A549 (cell line): ENCODE measurements at regions not wholly inside any gene's neighbourhood (a gene's known extent, or its start where the extent isn't known, plus 50 kb on each side); places are given as distances from the start of the nearest gene placed in this dataset.

Source experiments
- ATAC-seq, 2 experiments: fragments of 200-7000 bp in 1 of 2; fragments of >200 bp in 1 of 2; cut with Nextera tagmentation in 1 of 2; cut with Tn5 transposase in 1 of 2; 3 replicates each; pipeline versions ENCODE4 v1.8.0 to v1.9.1; 2018 to 2020; ENCODE audit warnings: mild to moderate bottlenecking in 1 of 2, moderate library complexity in 1 of 2
- CTCF ChIA-PET: fragments of 300-600 bp; sonication (Branson Sonifier 250); formaldehyde crosslinking; extraction: SDS; loops from one replicate; lab custom pipeline; 2021; ENCODE audit warnings: antibody characterized with exemption, inconsistent platforms; lab: Yijun Ruan, JAX
- POLR2A ChIA-PET: fragments of 350-600 bp; formaldehyde crosslinking; extraction: SDS; loops from one replicate; lab custom pipeline; 2021; ENCODE audit warnings: antibody characterized with exemption, inconsistent platforms; lab: Yijun Ruan, JAX
- DNase-seq, 2 experiments: peaks; one replicate each; pipeline versions ENCODE4 v3.0.0 to v3.0.0-alpha.2; 2011 to 2016; ENCODE audit warnings: low read depth in 1 of 2, low spot score in 1 of 2
- FAIRE-seq: peaks from 2 replicates; lab custom pipeline; 2011; peaks lifted over from hg19 to GRCh38; lab: Jason Lieb, UNC
- H3K27ac ChIP-seq, 2 experiments: fragments of >200 bp; sonication (Bioruptor Twin); formaldehyde crosslinking; 3 replicates each; pipeline ENCODE4 v1.5.1; 2016 to 2017
- H3K4me1 ChIP-seq: fragments of >200 bp; sonication (Bioruptor Twin); formaldehyde crosslinking; 3 replicates; pipeline ENCODE4 v1.6.1; 2016
- H3K4me2 ChIP-seq: fragments of >200 bp; sonication (Bioruptor Twin); formaldehyde crosslinking; 3 replicates; pipeline ENCODE4 v1.6.1; 2016
- H3K4me3 ChIP-seq: fragments of >200 bp; sonication (Bioruptor Twin); formaldehyde crosslinking; 3 replicates; pipeline ENCODE4 v1.5.1; 2016
- H3K9me3 ChIP-seq: fragments of >200 bp; sonication (Bioruptor Twin); formaldehyde crosslinking; 3 replicates; pipeline ENCODE4 v1.6.1; 2016
- BCL3 ChIP-seq: fragments of >200 bp; sonication (Bioruptor Twin); formaldehyde crosslinking; IDR thresholded peaks from 3 replicates; pipeline ENCODE4 v1.6.1; 2016
- CBX2 ChIP-seq: fragments of 200-600 bp; sonication (generic); IDR thresholded peaks from 2 replicates; pipeline ENCODE4 v1.6.1; 2016; ENCODE audit warnings: low read depth, mild to moderate bottlenecking, borderline replicate concordance
- CBX8 ChIP-seq: fragments of 200-600 bp; sonication (generic); IDR thresholded peaks from 2 replicates; pipeline ENCODE4 v1.6.1; 2016
- CEBPB ChIP-seq, 2 experiments: fragments of >200 bp in 1 of 2; sonication (Bioruptor Twin) in 1 of 2; formaldehyde crosslinking in 1 of 2; IDR thresholded peaks; 2 replicates each; pipeline ENCODE4 v1.6.1; 2012 to 2016
- CHD2 ChIP-seq: fragments of 150-350 bp; IDR thresholded peaks from 2 replicates; pipeline ENCODE4 v1.6.1; 2014; ENCODE audit warnings: low read length; ENCODE audit not compliant: partially characterized antibody
- CTCF ChIP-seq: fragments of >200 bp; sonication (Bioruptor Twin); formaldehyde crosslinking; IDR thresholded peaks from 3 replicates; pipeline ENCODE4 v1.5.1; 2016
- EHF ChIP-seq: fragments of 250-450 bp; sonication (Bioruptor Pico); IDR thresholded peaks from 2 replicates; pipeline ENCODE4 v1.5.0; 2020; ENCODE audit warnings: mild to moderate bottlenecking
- ESRRA ChIP-seq: fragments of 150-350 bp; IDR thresholded peaks from 2 replicates; pipeline ENCODE4 v1.6.1; 2014; ENCODE audit warnings: mild to moderate bottlenecking, low read length, borderline replicate concordance
- FOSB ChIP-seq: fragments of 250-450 bp; sonication (Bioruptor Pico); IDR thresholded peaks from 2 replicates; pipeline ENCODE4 v1.5.0; 2020; ENCODE audit warnings: mild to moderate bottlenecking, moderate library complexity
- GATA3 ChIP-seq: IDR thresholded peaks from 2 replicates; pipeline ENCODE4 v1.6.1; 2012; ENCODE audit warnings: borderline replicate concordance
- HDAC2 ChIP-seq: fragments of 200-600 bp; sonication (generic); IDR thresholded peaks from 2 replicates; pipeline ENCODE4 v1.6.1; 2016
- JUN ChIP-seq, 2 experiments: fragments of >200 bp; sonication (Bioruptor Twin); formaldehyde crosslinking; IDR thresholded peaks; 2 replicates in 1 of 2; 3 replicates in 1 of 2; pipeline ENCODE4 v1.6.1; 2016 to 2017
- KDM5A ChIP-seq: fragments of 200-600 bp; sonication (generic); IDR thresholded peaks from 2 replicates; pipeline ENCODE4 v1.6.1; 2016; ENCODE audit warnings: antibody characterized with exemption, mild to moderate bottlenecking
- MAFK ChIP-seq: fragments of 450-650 bp; IDR thresholded peaks from 2 replicates; pipeline ENCODE4 v1.6.1; 2014; ENCODE audit not compliant: partially characterized antibody
- MYC ChIP-seq: IDR thresholded peaks from 2 replicates; pipeline ENCODE4 v1.6.1; 2012; ENCODE audit warnings: mild to moderate bottlenecking, inconsistent platforms, low read length, improper control_type of control experiment, borderline replicate concordance
- NFE2L2 ChIP-seq: fragments of 150-350 bp; conservative IDR thresholded peaks from 2 replicates; pipeline ENCODE4 v1.6.1; 2014; ENCODE audit warnings: low read length
- NPAS2 ChIP-seq: fragments of 250-450 bp; sonication (Bioruptor Pico); IDR thresholded peaks from 2 replicates; pipeline ENCODE4 v1.8.0; 2022; ENCODE audit warnings: mild to moderate bottlenecking, moderate library complexity, borderline replicate concordance
- POLR2A ChIP-seq: IDR thresholded peaks from 2 replicates; pipeline ENCODE4 v1.6.1; 2012; ENCODE audit warnings: mild to moderate bottlenecking, low read length
- SMC3 ChIP-seq: fragments of >200 bp; sonication (Bioruptor Twin); formaldehyde crosslinking; IDR thresholded peaks from 3 replicates; pipeline ENCODE4 v1.6.1; 2018; ENCODE audit warnings: inconsistent platforms
- TP53 ChIP-seq: fragments of 250-450 bp; sonication (Bioruptor Pico); IDR thresholded peaks from 2 replicates; pipeline ENCODE4 v1.5.0; 2021; ENCODE audit warnings: mild to moderate bottlenecking, moderate library complexity
- ZC3H11A ChIP-seq: fragments of 450-650 bp; IDR thresholded peaks from 2 replicates; pipeline ENCODE4 v1.6.1; 2014; ENCODE audit warnings: antibody characterized with exemption, mild to moderate bottlenecking
- ZSCAN20 ChIP-seq: fragments of 250-450 bp; sonication (Bioruptor Pico); IDR thresholded peaks from 2 replicates; pipeline ENCODE4 v1.8.0; 2022; ENCODE audit warnings: mild to moderate bottlenecking, moderate library complexity
- WGBS: methylation state at CpG from one replicate; pipeline ENCODE4 v1.1.6; 2017; ENCODE audit errors: missing lambda C conversion rate; 5-methylcytosine and 5-hydroxymethylcytosine counted together
- TF ChIP-seq, protein P1 (sequence below): IDR thresholded peaks from 2 replicates; pipeline ENCODE4 v1.6.1; 2012; ENCODE audit warnings: low read depth, borderline replicate concordance

DNA sequence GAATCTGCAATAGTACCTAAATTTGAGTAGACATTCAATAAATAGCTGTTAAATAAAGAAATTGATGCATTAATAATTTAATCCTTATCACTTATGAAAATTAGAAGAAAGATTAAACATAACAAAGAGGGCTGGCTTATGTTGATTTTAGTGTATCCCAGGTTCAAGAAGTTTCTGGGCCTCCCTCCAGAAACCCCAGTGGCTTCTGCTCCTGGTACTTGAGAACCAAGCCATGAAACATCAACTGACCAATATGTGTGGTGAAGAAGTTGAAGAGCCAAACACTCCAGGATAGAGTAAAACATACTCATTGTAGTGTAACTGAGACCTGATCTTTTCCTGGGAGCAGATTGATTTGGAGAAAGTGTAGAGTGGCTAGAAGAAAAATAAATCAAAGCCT is 1465.7 kb upstream of the PIK3C3 start (continued):
- TF ChIP-seq CBX2 (no peak), FOSB (CRISPR knock-in tag) (no peak), MAFK (no peak), SMC3 (no peak), EHF (no peak), TP53 (no peak)

DNA sequence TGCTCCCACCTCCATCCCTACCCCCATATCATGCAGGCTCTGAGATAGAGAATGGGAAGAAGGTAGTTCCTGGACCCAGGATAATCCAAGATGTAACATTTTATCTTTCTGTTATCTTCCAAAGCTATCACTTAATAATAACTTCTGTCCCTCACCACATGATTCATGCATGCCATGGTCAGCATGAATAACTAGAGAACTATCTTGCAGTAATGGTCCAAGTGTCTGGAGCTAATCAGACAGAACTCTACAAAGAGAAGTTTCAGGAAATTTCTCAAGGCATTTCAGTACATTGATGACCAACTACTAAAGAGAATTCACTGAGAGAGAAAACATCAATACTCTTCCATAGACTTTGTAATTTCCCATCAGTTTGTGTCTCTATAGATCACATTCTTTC is 1469.7 kb upstream of the PIK3C3 start:
- CTCF ChIA-PET: no interaction called here
- H3K27ac ChIP-seq: no peak overlapping the region
- ATAC-seq: no peak

DNA sequence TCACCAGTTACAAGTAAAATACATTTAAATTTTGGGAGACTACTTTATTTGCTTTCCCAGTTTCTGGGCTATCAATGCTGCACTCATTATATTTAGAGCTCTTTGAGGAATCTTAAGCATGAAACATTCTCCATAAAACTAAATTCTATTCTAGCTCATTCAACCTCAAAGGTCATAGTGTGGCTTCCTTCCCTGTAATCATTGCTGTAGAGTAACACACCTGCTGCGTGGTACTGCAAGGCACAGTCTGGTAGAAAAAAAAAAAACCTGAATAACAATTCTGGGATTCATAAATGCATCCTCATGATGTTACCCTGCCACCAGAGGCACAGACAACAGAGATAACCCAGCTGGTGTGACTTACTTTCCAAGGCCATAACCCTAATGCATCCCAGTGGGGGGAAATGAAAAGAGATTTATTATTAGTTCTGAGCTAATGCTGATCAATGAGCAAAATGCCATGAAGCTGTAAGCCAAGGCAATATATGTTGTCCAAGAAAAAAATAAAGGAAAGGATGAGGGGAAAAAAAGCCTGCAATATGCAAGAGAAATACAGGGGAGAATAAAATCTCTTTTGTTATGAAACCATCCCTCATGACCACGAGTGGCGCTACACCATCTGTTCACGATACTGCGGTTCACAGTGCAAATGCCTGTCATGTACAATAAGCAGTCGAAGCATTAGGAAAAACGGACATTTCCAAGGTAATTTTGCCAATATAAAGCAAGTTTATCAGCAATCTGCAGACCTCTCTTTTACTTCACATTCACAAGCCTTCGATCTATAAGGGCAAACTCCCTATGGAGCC is 1481.6 kb upstream of the PIK3C3 start:
- Histone ChIP-seq H3K9me3 (no peaks in the 10 kb centered on the region), H3K4me1 (no peaks in the 10 kb centered on the region), H3K27ac (no peak overlapping the region), H3K4me2 (no peak overlapping the region), H3K4me3 (no peak overlapping the region)
- ChIA-PET CTCF (interaction anchor here (0.5 to 0.6 kb wide), 2 partner anchors 70 to 1750 kb away, joined by 3 to 4 read pairs; no protein-coding TSS in a partner anchor), POLR2A (interaction anchor here (0.8 kb wide), 1 partner anchor 10 kb away, joined by 4 read pairs; no protein-coding TSS in a partner anchor)
- WGBS: 4% methylated on average over 8 of the region's 8 CpGs
- DNase-seq (no peak), ATAC-seq (no peak), FAIRE-seq (no peak)
- TF ChIP-seq ESRRA: no peak
- no peak for TF ChIP-seq NFE2L2
- no peak for TF ChIP-seq ZC3H11A
- no peak for TF ChIP-seq HDAC2
- no peak for TF ChIP-seq JUN (IDR thresholded peaks at IDR 0.05)
- TF ChIP-seq MYC: no peak
- TF ChIP-seq TP53: no peak
- no peak for TF ChIP-seq CBX8
- no peak for TF ChIP-seq BCL3
- TF ChIP-seq, protein P1, sequence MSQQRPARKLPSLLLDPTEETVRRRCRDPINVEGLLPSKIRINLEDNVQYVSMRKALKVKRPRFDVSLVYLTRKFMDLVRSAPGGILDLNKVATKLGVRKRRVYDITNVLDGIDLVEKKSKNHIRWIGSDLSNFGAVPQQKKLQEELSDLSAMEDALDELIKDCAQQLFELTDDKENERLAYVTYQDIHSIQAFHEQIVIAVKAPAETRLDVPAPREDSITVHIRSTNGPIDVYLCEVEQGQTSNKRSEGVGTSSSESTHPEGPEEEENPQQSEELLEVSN: no peak
- TF ChIP-seq ZSCAN20 (CRISPR knock-in tag): no peak
- TF ChIP-seq CTCF: no peak
- no peak for TF ChIP-seq NPAS2 (CRISPR knock-in tag)
- no peak for TF ChIP-seq CHD2

More for the DNA sequence above, 1469.7 kb upstream of the PIK3C3 start:
- no peak overlapping the region for H3K4me3 ChIP-seq
- POLR2A ChIA-PET: no interaction called here
- FAIRE-seq: no peak
- no peaks in the 10 kb centered on the region for H3K4me1 ChIP-seq
- H3K4me2 ChIP-seq: no peak overlapping the region
- H3K9me3 ChIP-seq: no peaks in the 10 kb centered on the region
- no peak for TF ChIP-seq EHF
- TF ChIP-seq KDM5A: no peak
- no peak for TF ChIP-seq POLR2A
- TF ChIP-seq CEBPB (IDR thresholded peaks at IDR 0.05): no peak
- no peak for TF ChIP-seq GATA3
- DNase-seq: no peak
